Osteoblast (primary cell): ENCODE measurements at regions not wholly inside any gene's neighbourhood (a gene's known extent, or its start where the extent isn't known, plus 50 kb on each side); places are given as distances from the start of the nearest gene placed in this dataset.

Experiments
- DNase-seq: peaks from one replicate; pipeline ENCODE4 v3.0.0; 2011; ENCODE audit warnings: low spot score, mixed read lengths; ENCODE audit not compliant: insufficient read length; ENCODE audit errors: missing footprints
- H2AFZ ChIP-seq: 2 replicates; pipeline ENCODE4 v1.6.0; 2011; ENCODE audit warnings: mild to moderate bottlenecking, low read length
- H3K27ac ChIP-seq: 2 replicates; pipeline ENCODE4 v1.5.1; 2011; ENCODE audit warnings: mild to moderate bottlenecking, low read depth, low read length, moderate library complexity
- H3K27me3 ChIP-seq: 2 replicates; pipeline ENCODE4 v1.6.0; 2012; ENCODE audit warnings: mild to moderate bottlenecking, control low read depth, inconsistent platforms, low read length, moderate library complexity; ENCODE audit not compliant: insufficient read depth
- H3K36me3 ChIP-seq: 2 replicates; pipeline ENCODE4 v1.5.1; 2011; ENCODE audit warnings: mild to moderate bottlenecking, low read length, control low read depth, moderate library complexity; ENCODE audit not compliant: insufficient read depth
- H3K4me1 ChIP-seq: 2 replicates; pipeline ENCODE4 v1.5.1; 2011; ENCODE audit warnings: mild to moderate bottlenecking, low read length, control low read depth, moderate library complexity; ENCODE audit not compliant: insufficient read depth
- H3K4me2 ChIP-seq: 2 replicates; pipeline ENCODE4 v1.6.0; 2011; ENCODE audit warnings: mild to moderate bottlenecking, low read length; ENCODE audit not compliant: insufficient read depth
- H3K4me3 ChIP-seq: fragments of 200-600 bp; sonication (generic); 3 replicates; pipeline ENCODE4 v1.5.1; 2012; ENCODE audit warnings: mild to moderate bottlenecking, low read length, inconsistent platforms; ENCODE audit not compliant: insufficient read depth
- H3K79me2 ChIP-seq: 2 replicates; pipeline ENCODE4 v1.6.0; 2012; ENCODE audit warnings: mild to moderate bottlenecking, low read length, control low read depth, inconsistent platforms; ENCODE audit not compliant: insufficient read depth
- H3K9me3 ChIP-seq: 2 replicates; pipeline ENCODE4 v1.5.1; 2011; ENCODE audit warnings: low read depth, low read length, control low read depth
- H4K20me1 ChIP-seq: 2 replicates; pipeline ENCODE4 v1.6.0; 2012; ENCODE audit warnings: mild to moderate bottlenecking, low read length, control low read depth; ENCODE audit not compliant: insufficient read depth
- TF ChIP-seq, protein P1 (sequence below): IDR thresholded peaks from 2 replicates; pipeline ENCODE4 v1.5.1; 2011; ENCODE audit warnings: mild to moderate bottlenecking, low read depth, low read length, moderate library complexity; ENCODE audit errors: extremely low read depth

DNA sequence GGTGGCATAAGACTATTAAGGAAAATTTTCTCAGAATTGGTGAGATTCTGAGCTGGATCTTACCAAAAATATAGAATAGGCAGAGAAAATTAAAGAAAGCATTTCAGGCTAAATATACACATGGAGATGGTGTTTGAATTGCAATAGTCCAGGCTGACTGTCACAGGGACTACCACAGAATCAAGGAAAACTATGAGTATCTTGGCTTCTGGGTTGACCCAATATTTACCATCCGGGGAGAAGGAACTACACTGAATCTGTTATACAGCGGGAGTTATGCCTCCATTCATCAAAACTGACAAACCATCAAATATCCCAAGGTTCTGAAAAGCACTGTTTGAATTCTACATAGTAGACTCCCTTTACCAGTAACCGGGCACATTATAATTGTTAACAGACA is 102.2 kb downstream of the TUSC7 start:
- Histone ChIP-seq H3K36me3 (no peaks in the 10 kb centered on the region), H4K20me1 (no peaks in the 10 kb centered on the region), H3K27ac (no peak overlapping the region), H3K79me2 (no peaks in the 10 kb centered on the region), H2AFZ (no peak overlapping the region), H3K27me3 (no peaks in the 10 kb centered on the region), H3K9me3 (no peaks in the 10 kb centered on the region), H3K4me3 (no peak overlapping the region), H3K4me2 (no peak overlapping the region), H3K4me1 (no peaks in the 10 kb centered on the region)
- TF ChIP-seq, protein P1, sequence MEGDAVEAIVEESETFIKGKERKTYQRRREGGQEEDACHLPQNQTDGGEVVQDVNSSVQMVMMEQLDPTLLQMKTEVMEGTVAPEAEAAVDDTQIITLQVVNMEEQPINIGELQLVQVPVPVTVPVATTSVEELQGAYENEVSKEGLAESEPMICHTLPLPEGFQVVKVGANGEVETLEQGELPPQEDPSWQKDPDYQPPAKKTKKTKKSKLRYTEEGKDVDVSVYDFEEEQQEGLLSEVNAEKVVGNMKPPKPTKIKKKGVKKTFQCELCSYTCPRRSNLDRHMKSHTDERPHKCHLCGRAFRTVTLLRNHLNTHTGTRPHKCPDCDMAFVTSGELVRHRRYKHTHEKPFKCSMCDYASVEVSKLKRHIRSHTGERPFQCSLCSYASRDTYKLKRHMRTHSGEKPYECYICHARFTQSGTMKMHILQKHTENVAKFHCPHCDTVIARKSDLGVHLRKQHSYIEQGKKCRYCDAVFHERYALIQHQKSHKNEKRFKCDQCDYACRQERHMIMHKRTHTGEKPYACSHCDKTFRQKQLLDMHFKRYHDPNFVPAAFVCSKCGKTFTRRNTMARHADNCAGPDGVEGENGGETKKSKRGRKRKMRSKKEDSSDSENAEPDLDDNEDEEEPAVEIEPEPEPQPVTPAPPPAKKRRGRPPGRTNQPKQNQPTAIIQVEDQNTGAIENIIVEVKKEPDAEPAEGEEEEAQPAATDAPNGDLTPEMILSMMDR: no peak
- no peak for DNase-seq

DNA sequence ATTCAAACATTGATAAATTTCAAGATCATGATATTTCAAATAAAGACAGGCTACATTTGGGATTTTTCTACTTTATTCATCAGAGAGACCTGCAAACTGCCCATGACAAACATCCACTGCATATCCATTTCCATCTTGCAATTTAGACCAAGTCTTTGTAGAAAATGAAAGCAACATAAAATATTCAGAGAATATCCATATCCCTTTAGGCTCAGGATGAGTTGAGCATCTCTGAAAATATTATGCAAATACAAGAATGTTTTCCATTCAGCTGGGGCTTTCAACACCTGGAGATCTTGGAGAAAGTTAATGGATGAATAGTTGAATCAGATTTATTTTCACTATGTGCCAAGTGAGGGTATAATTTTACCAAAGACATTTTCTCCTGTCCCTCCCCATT is 103.4 kb downstream of the TUSC7 start:
- no peaks in the 10 kb centered on the region for H3K9me3 ChIP-seq
- H3K79me2 ChIP-seq: no peaks in the 10 kb centered on the region
- no peaks in the 10 kb centered on the region for H3K27me3 ChIP-seq
- H2AFZ ChIP-seq: no peak overlapping the region
- H3K4me3 ChIP-seq: no peak overlapping the region
- no peak overlapping the region for H3K27ac ChIP-seq
- H4K20me1 ChIP-seq: no peaks in the 10 kb centered on the region
- no peaks in the 10 kb centered on the region for H3K4me1 ChIP-seq
- no peak overlapping the region for H3K4me2 ChIP-seq
- TF ChIP-seq, protein P1: no peak
- H3K36me3 ChIP-seq: no peaks in the 10 kb centered on the region
- DNase-seq: no peak

GRCh38 chr3:116815321-116815720 is 105.7 kb downstream of the TUSC7 start:
- no peaks in the 10 kb centered on the region for H3K79me2 ChIP-seq
- no peak overlapping the region for H2AFZ ChIP-seq
- no peak overlapping the region for H3K4me3 ChIP-seq
- no peaks in the 10 kb centered on the region for H3K9me3 ChIP-seq
- TF ChIP-seq, protein P1: no peak
- no peaks in the 10 kb centered on the region for H3K36me3 ChIP-seq
- H3K4me1 ChIP-seq: no peaks in the 10 kb centered on the region
- H3K4me2 ChIP-seq: no peak overlapping the region
- no peaks in the 10 kb centered on the region for H4K20me1 ChIP-seq
- H3K27me3 ChIP-seq: no peaks in the 10 kb centered on the region
- no peak for DNase-seq
- H3K27ac ChIP-seq: no peak overlapping the region

DNA sequence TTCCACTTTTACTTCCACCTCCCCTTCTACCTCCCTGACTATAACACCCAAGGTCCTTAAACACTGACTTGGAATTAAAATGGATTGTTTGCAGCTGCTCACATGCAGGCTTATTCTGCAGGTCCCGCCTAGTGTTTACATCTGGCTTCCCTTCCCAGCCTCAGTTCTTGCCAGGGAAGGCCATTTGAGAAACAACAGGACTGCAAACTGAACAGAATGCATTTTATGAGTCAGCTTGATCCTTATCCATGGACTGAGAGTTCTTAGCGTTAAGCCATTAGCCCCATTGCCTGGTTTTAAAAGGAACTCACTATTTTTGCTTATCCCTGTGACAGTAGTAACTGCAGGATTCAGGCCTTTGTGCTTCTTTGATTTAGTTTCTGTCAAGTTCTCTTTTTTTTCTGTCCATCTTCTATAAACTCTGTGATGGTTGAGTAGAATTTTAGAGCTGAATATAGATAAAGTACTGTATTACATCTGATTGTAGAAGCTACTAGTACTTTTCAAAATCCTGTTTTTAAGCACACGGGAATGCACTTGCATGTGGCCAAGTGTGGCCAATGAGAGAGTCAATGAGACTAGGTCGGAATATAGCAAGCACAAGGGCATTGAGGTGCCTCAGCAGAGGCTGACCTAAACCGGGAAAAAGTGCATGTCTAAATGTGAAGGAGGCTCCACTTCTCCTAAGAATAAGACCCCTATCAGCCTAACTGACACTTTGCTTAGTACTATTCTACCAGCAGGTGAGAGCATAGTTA is 106.4 kb downstream of the TUSC7 start:
- H4K20me1 ChIP-seq: no peaks in the 10 kb centered on the region
- no peak overlapping the region for H2AFZ ChIP-seq
- H3K4me3 ChIP-seq: no peak overlapping the region
- TF ChIP-seq, protein P1: no peak
- H3K4me2 ChIP-seq: no peak overlapping the region
- H3K27me3 ChIP-seq: no peaks in the 10 kb centered on the region
- H3K27ac ChIP-seq: no peak overlapping the region
- no peak for DNase-seq
- no peaks in the 10 kb centered on the region for H3K79me2 ChIP-seq
- no peaks in the 10 kb centered on the region for H3K36me3 ChIP-seq
- H3K9me3 ChIP-seq: no peaks in the 10 kb centered on the region
- no peaks in the 10 kb centered on the region for H3K4me1 ChIP-seq
